ENCODE measurements at regions not wholly inside any gene's neighbourhood (a gene's known extent, or its start where the extent isn't known, plus 50 kb on each side); places are given as distances from the start of the nearest gene placed in this dataset.

GRCh38 chr4:178349601-178350000 lies 907.4 kb upstream of the AGA start:
- TF ChIP-seq CTCF (IDR thresholded peaks at IDR 0.05) (no peak), POLR2A (IDR thresholded peaks at IDR 0.05) (no peak)
